ENCODE measurements at regions not wholly inside any gene's neighbourhood (a gene's known extent, or its start where the extent isn't known, plus 50 kb on each side); places are given as distances from the start of the nearest gene placed in this dataset.

DNA sequence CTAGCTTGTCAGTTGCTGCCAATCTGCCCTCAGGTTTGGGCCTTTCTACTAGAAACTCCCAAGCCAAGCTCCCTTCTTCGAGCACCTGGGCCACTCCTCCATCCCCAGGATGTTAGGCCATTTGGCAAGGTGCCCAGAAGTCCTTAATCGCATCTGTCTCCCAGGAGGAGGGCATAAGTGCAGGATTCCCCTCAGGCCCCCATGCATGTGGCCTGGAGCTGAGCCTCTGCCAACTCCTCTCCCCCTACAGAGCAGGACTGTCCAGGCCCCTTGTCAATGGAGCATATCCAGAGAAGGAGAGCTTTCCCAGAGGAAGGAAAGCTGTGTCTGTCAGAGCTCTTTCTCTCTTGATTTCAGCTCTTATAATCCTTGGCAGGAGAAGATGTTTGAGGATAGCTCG lies 182.6 kb upstream of the ROPN1 start:
- H3K4me3 ChIP-seq (replicated peaks in 1 of 2; ENCODE audit: low read depth in 2 of 2, low read length in 2 of 2): no peak overlapping the region
- peak in 1 of 2 donors; percentile 1 for DNase-seq (ENCODE audit: low read depth in 2 of 2)
- no peak for TF ChIP-seq CTCF (IDR thresholded peaks at IDR 0.05; ENCODE audit: low read depth, low read length)

DNA sequence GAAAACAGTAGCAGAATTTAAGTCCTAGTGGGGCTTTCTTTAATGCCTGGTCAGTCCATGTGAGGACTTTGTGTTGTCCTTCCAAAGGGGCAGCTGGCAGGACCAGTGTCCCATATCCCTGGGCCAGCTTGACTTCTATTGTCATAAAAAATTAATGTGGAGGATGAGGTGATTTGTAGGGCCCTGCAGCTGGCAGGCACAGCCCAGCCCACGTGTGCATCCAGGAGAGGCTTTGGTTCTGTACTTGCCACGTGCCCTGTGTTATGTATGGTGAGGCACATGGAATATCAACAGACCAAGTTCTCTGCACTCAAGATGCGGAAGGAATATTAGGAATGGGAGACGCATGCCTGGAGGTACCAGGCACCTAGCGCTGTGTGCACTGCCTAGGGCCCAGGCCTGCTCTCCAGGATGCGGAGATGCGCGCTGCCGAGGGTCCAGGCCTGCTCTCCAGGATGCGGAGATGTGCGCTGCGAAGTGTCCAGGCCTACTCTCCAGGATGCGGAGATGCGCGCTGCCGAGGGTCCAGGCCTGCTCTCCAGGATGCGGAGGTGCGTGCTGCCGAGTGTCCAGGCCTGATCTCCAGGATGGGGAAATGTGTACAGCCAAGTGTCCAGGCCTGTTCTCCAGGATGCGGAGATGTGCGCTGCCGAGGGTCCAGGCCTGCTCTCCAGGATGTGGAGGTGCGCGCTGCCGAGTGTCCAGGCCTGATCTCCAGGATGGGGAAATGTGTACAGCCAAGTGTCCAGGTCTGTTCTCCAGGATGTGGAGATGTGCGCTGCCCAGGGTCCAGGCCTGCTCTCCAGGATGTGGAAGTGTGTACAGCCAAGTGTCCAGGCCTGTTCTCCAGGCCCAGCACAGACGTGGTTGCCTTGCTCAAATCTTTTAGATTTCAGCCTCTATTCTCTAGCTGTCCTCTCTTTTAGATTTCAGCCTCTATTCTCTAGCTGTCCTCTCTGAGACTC lies 183.3 kb upstream of the ROPN1 start:
- no peak for TF ChIP-seq CTCF (IDR thresholded peaks at IDR 0.05; ENCODE audit: low read depth, low read length)
- DNase-seq (ENCODE audit: low read depth in 2 of 2): no peak
- no peak overlapping the region for H3K4me3 ChIP-seq (replicated peaks in 1 of 2; ENCODE audit: low read depth in 2 of 2, low read length in 2 of 2)

- DNase-seq (ENCODE audit: low read depth in 2 of 2): no peak
- no peak overlapping the region for H3K4me3 ChIP-seq (replicated peaks in 1 of 2; ENCODE audit: low read depth in 2 of 2, low read length in 2 of 2)
- TF ChIP-seq CTCF (IDR thresholded peaks at IDR 0.05; ENCODE audit: low read depth, low read length): no peak
These were observed 185.1 kb upstream of the ROPN1 start for GRCh38 chr3:124177071-124177470.

DNA sequence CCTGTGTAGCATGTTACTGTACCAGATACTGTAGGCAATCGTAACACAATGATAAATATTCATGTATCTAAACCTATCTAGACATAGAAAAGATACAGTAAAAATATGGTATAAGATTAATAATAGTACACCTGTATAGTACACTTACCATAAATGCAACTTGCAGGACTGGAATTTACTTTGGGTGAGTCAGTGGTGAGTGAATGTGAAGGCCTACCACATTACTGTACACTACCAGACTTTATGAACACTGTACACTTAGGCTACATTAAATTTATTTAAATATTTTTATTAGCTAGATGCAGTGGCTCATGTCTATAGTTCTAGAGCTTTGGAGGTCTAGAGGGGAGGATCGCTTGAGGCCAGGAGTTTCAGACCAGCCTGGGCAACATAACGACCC lies 186.6 kb upstream of the ROPN1 start:
- no peak for TF ChIP-seq CTCF (IDR thresholded peaks at IDR 0.05; ENCODE audit: low read depth, low read length)
- no peak overlapping the region for H3K4me3 ChIP-seq (replicated peaks in 1 of 2; ENCODE audit: low read depth in 2 of 2, low read length in 2 of 2)
- no peak for DNase-seq (ENCODE audit: low read depth in 2 of 2)

DNA sequence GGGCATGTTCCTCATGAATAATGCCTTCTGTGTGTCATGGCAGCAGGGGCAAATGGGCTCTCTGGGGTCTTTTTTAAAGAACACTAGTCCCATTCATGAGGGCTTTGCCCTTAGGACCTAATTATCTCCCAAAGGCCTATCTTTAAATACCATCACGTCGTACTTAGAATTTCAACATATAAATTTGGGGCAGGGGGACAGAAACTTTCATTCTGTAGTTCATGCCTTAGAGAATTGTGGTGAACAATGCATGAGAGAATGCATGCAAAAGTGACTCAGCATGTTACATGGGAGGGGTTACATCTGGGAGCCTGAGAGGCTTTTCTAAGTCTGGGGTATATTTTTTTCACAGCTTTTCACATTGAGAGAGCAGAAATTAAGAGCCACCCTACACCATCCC lies 208.5 kb upstream of the ROPN1 start:
- H3K4me3 ChIP-seq (replicated peaks in 1 of 2; ENCODE audit: low read depth in 2 of 2, low read length in 2 of 2): no peak overlapping the region
- no peak for TF ChIP-seq CTCF (IDR thresholded peaks at IDR 0.05; ENCODE audit: low read depth, low read length)
- peak in 1 of 2 donors; percentile 25 for DNase-seq (ENCODE audit: low read depth in 2 of 2)

GRCh38 chr3:124201226-124201625 lies 209.3 kb upstream of the ROPN1 start:
- DNase-seq (ENCODE audit: low read depth in 2 of 2): no peak
- TF ChIP-seq CTCF (IDR thresholded peaks at IDR 0.05; ENCODE audit: low read depth, low read length): no peak
- no peak overlapping the region for H3K4me3 ChIP-seq (replicated peaks in 1 of 2; ENCODE audit: low read depth in 2 of 2, low read length in 2 of 2)
